WERI-Rb-1 (cell line): ENCODE measurements at regions not wholly inside any gene's neighbourhood (a gene's known extent, or its start where the extent isn't known, plus 50 kb on each side); places are given as distances from the start of the nearest gene placed in this dataset.

Source experiments
- DNase-seq: peaks from one replicate; pipeline ENCODE4 v3.0.0-alpha.2; 2020
- H3K27ac ChIP-seq: fragments of 250-450 bp; sonication (Bioruptor Pico); 2 replicates; pipeline ENCODE4 v1.5.1; 2020; ENCODE audit warnings: mild to moderate bottlenecking, moderate library complexity
- H3K27me3 ChIP-seq: fragments of 250-450 bp; sonication (Bioruptor Pico); 2 replicates; pipeline ENCODE4 v1.5.1; 2021; ENCODE audit warnings: mild to moderate bottlenecking, low read depth, moderate library complexity; ENCODE audit not compliant: insufficient read depth, severe bottlenecking
- H3K36me3 ChIP-seq: fragments of 250-450 bp; sonication (Bioruptor Pico); 2 replicates; pipeline ENCODE4 v1.5.1; 2020; ENCODE audit warnings: mild to moderate bottlenecking, moderate library complexity
- H3K4me3 ChIP-seq: 2 replicates; pipeline ENCODE4 v1.5.1; 2011; ENCODE audit warnings: low read depth, mild to moderate bottlenecking, control low read depth, low read length
- H3K9me3 ChIP-seq: fragments of 250-450 bp; sonication (Bioruptor Pico); 2 replicates; pipeline ENCODE4 v1.5.1; 2021; ENCODE audit warnings: mild to moderate bottlenecking, moderate library complexity; ENCODE audit not compliant: severe bottlenecking
- TF ChIP-seq, protein P1 (sequence below): IDR thresholded peaks from 2 replicates; pipeline ENCODE4 v1.5.1; 2011; ENCODE audit warnings: low read depth, mild to moderate bottlenecking, control low read depth, inconsistent platforms, low read length

DNA sequence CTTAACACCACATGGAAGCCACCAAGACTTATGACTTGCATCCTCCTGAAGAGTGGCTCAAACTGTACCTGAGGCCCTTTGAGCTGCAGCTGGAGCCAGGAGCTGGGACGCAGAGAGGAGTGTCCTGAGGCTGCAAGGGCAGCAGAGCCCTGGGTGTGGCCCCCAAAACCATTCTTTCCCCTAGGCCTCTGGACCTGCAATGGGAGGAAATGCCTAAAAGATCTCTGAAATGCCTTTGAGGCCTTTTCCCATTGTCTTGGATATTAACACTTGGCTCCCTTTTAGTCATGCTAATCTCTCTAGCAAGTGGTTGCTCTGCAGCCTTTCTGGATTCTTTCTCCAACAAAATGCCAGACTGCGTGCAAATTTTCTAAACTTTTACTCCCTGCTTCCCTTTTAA is 156.1 kb downstream of the SLC38A4 start:
- no peak overlapping the region for H3K27ac ChIP-seq
- no peak for DNase-seq
- H3K4me3 ChIP-seq: no peak overlapping the region
- no peaks in the 10 kb centered on the region for H3K27me3 ChIP-seq
- no peaks in the 10 kb centered on the region for H3K9me3 ChIP-seq
- H3K36me3 ChIP-seq: no peaks in the 10 kb centered on the region
- TF ChIP-seq, protein P1, sequence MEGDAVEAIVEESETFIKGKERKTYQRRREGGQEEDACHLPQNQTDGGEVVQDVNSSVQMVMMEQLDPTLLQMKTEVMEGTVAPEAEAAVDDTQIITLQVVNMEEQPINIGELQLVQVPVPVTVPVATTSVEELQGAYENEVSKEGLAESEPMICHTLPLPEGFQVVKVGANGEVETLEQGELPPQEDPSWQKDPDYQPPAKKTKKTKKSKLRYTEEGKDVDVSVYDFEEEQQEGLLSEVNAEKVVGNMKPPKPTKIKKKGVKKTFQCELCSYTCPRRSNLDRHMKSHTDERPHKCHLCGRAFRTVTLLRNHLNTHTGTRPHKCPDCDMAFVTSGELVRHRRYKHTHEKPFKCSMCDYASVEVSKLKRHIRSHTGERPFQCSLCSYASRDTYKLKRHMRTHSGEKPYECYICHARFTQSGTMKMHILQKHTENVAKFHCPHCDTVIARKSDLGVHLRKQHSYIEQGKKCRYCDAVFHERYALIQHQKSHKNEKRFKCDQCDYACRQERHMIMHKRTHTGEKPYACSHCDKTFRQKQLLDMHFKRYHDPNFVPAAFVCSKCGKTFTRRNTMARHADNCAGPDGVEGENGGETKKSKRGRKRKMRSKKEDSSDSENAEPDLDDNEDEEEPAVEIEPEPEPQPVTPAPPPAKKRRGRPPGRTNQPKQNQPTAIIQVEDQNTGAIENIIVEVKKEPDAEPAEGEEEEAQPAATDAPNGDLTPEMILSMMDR: no peak

DNA sequence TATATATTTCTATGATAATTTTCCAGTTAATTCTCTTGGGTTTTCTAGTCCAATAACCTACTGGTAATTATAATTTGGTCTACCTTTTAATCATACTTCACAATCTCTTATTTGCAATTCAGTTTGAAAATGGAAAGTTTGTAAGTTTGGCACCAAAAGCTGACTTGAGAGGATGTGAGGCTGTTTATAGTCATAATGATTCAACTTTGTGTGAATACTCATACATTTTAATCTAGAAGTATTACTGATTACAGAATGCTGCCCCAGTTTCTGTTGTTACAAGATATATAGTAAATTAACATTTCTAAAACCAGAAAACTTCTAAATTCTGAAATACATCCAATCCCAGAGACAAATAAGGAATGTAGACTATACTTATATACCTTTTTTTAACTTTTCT is 158.2 kb downstream of the SLC38A4 start:
- H3K4me3 ChIP-seq: no peak overlapping the region
- no peaks in the 10 kb centered on the region for H3K9me3 ChIP-seq
- no peak for DNase-seq
- H3K36me3 ChIP-seq: no peaks in the 10 kb centered on the region
- TF ChIP-seq, protein P1: no peak
- H3K27me3 ChIP-seq: no peaks in the 10 kb centered on the region
- H3K27ac ChIP-seq: no peak overlapping the region

DNA sequence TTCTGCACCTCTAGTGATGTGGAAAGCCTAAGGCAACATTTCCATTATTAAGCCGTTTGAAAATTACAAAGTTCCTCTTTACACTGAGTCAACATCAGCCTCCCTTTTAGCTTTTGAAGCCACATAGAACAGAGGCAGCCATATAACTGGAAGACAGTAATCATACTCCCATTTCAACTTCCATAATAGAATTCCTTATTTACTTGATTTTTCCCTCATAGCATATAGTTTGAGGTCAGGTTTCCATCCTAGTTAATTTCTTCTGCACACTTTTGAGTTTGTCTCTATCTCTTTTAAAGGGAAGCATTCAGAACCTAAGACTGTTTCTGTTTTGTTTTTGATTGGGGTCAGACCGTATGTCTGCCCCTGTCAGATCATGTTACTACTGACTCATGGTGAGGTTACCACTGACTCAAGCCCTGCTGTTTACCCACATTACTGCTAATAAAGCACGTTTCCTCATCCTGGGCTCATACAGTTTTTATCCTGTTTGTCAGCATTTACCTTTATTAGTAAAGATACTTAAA is 161.0 kb downstream of the SLC38A4 start:
- Histone ChIP-seq H3K4me3 (no peak overlapping the region), H3K9me3 (no peaks in the 10 kb centered on the region), H3K36me3 (no peaks in the 10 kb centered on the region), H3K27me3 (no peaks in the 10 kb centered on the region), H3K27ac (no peak overlapping the region)
- no peak for DNase-seq
- TF ChIP-seq, protein P1: no peak

DNA sequence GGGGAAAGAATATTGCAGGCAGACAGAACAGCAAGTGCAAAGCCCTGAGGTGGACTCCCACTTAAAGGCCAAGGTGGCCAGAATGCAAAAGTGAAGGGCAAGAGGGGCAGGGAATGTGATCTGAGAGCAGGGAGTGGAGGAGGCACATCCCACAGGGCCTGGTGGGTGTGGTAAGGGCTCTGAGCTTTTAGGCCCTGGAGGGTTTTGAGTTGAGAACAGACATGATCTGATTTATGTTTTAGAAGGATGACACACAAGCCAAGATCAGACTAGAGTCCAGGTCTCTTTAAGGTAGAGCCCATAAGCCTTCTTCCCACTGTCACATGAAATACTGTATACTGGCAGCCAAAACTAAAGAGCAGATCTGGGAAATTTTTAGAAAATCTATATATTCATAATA is 162.5 kb downstream of the SLC38A4 start:
- no peak overlapping the region for H3K27ac ChIP-seq
- H3K27me3 ChIP-seq: no peaks in the 10 kb centered on the region
- H3K4me3 ChIP-seq: no peak overlapping the region
- no peak for DNase-seq
- TF ChIP-seq, protein P1: no peak
- no peaks in the 10 kb centered on the region for H3K9me3 ChIP-seq
- H3K36me3 ChIP-seq: no peaks in the 10 kb centered on the region

DNA sequence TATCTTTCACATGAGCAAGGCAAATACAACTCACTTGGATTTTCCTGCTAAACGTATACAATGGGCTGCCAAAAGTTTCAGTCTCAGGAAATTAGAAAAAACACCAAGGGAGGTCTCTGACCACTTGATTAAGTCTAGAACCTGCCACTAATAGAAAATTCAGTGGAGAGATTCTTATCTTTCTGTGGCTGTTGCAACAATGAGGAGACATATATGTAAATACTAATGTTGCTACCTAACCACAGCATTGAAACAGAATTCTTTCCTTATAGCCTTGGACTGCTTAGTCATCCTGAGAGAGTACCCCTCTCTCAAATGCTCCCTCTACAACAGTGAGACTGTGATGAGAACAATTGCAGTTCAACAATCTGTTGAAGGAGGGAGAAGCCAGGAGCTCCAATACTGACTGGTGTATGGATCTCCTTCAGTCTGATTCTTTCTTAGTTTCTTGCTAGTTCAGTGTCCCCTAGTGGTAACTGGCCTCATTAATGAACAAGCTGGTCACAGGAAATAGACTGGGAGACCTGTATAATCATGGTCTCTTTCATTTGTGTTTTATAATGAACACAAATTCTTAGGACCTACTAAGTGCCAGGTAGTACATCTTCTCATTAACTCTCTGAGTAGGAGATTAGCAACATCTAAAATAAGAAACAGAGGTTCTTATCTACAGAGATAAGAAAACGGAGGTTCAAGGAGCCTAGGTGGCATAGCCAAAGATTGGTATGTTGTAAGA is 164.5 kb downstream of the SLC38A4 start:
- H3K36me3 ChIP-seq: no peaks in the 10 kb centered on the region
- H3K27me3 ChIP-seq: no peaks in the 10 kb centered on the region
- DNase-seq: peak; percentile 17
- TF ChIP-seq, protein P1: peak; percentile 67
- H3K27ac ChIP-seq: no peak overlapping the region
- no peak overlapping the region for H3K4me3 ChIP-seq
- no peaks in the 10 kb centered on the region for H3K9me3 ChIP-seq

DNA sequence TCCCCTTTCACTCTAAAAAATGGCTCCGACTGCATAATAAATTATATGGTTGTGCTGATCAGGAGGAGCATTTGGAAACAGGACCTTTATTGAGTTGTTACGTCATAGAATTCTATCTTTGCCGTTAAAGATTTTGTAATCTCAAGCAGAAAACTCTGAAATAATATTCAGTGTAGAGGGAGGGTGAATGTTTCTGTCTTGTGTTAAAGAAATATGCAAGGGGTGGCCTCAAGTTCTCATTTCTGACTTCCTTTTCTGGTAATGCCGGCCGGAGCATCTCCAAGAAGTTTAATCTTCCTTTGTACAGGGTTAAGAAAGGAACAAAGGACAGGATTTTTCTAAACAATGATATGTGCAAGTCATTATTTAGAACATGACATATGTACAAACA is 165.1 kb downstream of the SLC38A4 start:
- Histone ChIP-seq H3K4me3 (no peak overlapping the region), H3K27ac (no peak overlapping the region), H3K9me3 (no peaks in the 10 kb centered on the region), H3K36me3 (no peaks in the 10 kb centered on the region), H3K27me3 (no peaks in the 10 kb centered on the region)
- TF ChIP-seq, protein P1: no peak
- no peak for DNase-seq
